ENCODE measurements at regions not wholly inside any gene's neighbourhood (a gene's known extent, or its start where the extent isn't known, plus 50 kb on each side); places are given as distances from the start of the nearest gene placed in this dataset.

DNA sequence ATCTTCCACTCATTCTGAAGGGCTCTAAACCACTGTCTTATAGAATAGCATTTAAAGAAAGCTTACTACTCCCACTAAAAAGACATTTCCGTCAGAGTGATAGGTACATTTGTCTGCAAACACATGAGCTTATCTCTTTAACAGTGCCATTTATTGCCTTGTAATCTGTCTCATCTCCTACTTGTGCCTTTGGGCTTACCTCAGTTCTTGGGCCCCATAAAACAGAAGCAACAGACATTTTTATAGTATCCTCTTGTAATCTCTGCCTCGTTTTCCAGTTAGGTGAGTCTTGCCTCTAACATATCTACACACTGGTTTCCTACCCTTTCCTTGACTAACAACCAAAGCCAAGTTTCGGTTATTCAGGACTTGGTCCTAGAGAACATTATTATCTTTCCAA is 681.4 kb upstream of the KIF2B start:
- ATAC-seq (no peak), DNase-seq (ENCODE audit: low read depth, low spot score) (no peak)
- Histone ChIP-seq H3K27me3 (ENCODE audit: control insufficient read depth, insufficient read depth, low read length) (no peaks in the 10 kb centered on the region), H3K4me3 (ENCODE audit: low read depth in 2 of 2, low read length in 2 of 2) (no peak overlapping the region), H3K9me3 (ENCODE audit: control insufficient read depth, insufficient read depth, low read depth, low read length) (peaks cover 2% of the 10 kb centered on the region), H3K27ac (ENCODE audit: low read length) (no peak overlapping the region), H3K4me1 (ENCODE audit: control insufficient read depth, insufficient read depth, low read length) (no peaks in the 10 kb centered on the region), H3K36me3 (ENCODE audit: control insufficient read depth, insufficient read depth, low read length) (no peaks in the 10 kb centered on the region)
- in situ Hi-C loops (cut with HindIII; ENCODE audit: low pct_unique_long_range_greater_than_20kb, low sequenced_read_pairs): no loop called here
- CTCF ChIA-PET: no interaction called here
- no TSS peak for BruUV-seq (replicated peaks)
- TF ChIP-seq, protein P1, sequence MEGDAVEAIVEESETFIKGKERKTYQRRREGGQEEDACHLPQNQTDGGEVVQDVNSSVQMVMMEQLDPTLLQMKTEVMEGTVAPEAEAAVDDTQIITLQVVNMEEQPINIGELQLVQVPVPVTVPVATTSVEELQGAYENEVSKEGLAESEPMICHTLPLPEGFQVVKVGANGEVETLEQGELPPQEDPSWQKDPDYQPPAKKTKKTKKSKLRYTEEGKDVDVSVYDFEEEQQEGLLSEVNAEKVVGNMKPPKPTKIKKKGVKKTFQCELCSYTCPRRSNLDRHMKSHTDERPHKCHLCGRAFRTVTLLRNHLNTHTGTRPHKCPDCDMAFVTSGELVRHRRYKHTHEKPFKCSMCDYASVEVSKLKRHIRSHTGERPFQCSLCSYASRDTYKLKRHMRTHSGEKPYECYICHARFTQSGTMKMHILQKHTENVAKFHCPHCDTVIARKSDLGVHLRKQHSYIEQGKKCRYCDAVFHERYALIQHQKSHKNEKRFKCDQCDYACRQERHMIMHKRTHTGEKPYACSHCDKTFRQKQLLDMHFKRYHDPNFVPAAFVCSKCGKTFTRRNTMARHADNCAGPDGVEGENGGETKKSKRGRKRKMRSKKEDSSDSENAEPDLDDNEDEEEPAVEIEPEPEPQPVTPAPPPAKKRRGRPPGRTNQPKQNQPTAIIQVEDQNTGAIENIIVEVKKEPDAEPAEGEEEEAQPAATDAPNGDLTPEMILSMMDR (IDR thresholded peaks at IDR 0.05): no peak
- TF ChIP-seq TCF7L2 (IDR thresholded peaks at IDR 0.05; ENCODE audit: low read depth, low read length): no peak
- TF ChIP-seq, protein P2, sequence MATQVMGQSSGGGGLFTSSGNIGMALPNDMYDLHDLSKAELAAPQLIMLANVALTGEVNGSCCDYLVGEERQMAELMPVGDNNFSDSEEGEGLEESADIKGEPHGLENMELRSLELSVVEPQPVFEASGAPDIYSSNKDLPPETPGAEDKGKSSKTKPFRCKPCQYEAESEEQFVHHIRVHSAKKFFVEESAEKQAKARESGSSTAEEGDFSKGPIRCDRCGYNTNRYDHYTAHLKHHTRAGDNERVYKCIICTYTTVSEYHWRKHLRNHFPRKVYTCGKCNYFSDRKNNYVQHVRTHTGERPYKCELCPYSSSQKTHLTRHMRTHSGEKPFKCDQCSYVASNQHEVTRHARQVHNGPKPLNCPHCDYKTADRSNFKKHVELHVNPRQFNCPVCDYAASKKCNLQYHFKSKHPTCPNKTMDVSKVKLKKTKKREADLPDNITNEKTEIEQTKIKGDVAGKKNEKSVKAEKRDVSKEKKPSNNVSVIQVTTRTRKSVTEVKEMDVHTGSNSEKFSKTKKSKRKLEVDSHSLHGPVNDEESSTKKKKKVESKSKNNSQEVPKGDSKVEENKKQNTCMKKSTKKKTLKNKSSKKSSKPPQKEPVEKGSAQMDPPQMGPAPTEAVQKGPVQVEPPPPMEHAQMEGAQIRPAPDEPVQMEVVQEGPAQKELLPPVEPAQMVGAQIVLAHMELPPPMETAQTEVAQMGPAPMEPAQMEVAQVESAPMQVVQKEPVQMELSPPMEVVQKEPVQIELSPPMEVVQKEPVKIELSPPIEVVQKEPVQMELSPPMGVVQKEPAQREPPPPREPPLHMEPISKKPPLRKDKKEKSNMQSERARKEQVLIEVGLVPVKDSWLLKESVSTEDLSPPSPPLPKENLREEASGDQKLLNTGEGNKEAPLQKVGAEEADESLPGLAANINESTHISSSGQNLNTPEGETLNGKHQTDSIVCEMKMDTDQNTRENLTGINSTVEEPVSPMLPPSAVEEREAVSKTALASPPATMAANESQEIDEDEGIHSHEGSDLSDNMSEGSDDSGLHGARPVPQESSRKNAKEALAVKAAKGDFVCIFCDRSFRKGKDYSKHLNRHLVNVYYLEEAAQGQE (IDR thresholded peaks at IDR 0.05; ENCODE audit: insufficient read depth in 1 of 2, low read depth in 2 of 2, low read length in 1 of 2): no peak
- TF ChIP-seq SIN3A (IDR thresholded peaks at IDR 0.05; ENCODE audit: borderline replicate concordance, insufficient read depth, low read depth, low read length): no peak
- no peak for TF ChIP-seq POLR2AphosphoS5 (IDR thresholded peaks at IDR 0.05; ENCODE audit: low read depth, low read length)
- POLR2A ChIA-PET: no interaction called here
- intact Hi-C loops (cut with micrococcal nuclease; ENCODE audit: unreplicated experiment): loop anchor here (10.0 kb wide), 1 partner anchor 56 kb away; no protein-coding TSS in a partner anchor

DNA sequence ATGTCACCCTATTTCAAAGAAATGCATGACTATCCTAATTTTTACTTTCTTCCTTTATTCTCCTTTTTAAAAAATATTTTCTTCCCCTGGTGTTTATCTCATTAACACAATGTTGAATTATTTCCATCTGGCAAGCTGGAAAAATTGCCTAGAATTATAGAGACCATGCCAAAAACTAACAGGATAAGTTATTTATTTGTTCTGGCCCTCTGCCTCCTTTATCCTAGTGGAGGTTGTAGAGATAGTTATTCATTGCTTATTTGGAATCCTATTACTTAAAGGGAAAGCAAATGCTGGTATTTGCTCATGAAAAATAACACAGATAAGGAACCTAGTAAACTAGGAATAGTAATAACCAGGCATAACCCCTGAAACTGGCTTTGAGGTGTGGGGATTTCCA is 684.9 kb upstream of the KIF2B start:
- no peak overlapping the region for H3K27ac ChIP-seq (ENCODE audit: low read length)
- ChIA-PET CTCF (no interaction called here), POLR2A (no interaction called here)
- no peaks in the 10 kb centered on the region for H3K27me3 ChIP-seq (ENCODE audit: control insufficient read depth, insufficient read depth, low read length)
- H3K36me3 ChIP-seq (ENCODE audit: control insufficient read depth, insufficient read depth, low read length): no peaks in the 10 kb centered on the region
- no peaks in the 10 kb centered on the region for H3K9me3 ChIP-seq (ENCODE audit: control insufficient read depth, insufficient read depth, low read depth, low read length)
- intact Hi-C loops (cut with micrococcal nuclease; ENCODE audit: unreplicated experiment) (no loop called here), in situ Hi-C loops (cut with HindIII; ENCODE audit: low pct_unique_long_range_greater_than_20kb, low sequenced_read_pairs) (no loop called here)
- no peak for TF ChIP-seq SIN3A (IDR thresholded peaks at IDR 0.05; ENCODE audit: borderline replicate concordance, insufficient read depth, low read depth, low read length)
- TF ChIP-seq, protein P2 (IDR thresholded peaks at IDR 0.05; ENCODE audit: insufficient read depth in 1 of 2, low read depth in 2 of 2, low read length in 1 of 2): no peak
- peak; percentile 79 for TF ChIP-seq TCF7L2 (IDR thresholded peaks at IDR 0.05; ENCODE audit: low read depth, low read length)
- TF ChIP-seq, protein P1 (IDR thresholded peaks at IDR 0.05): no peak
- no peak for TF ChIP-seq POLR2AphosphoS5 (IDR thresholded peaks at IDR 0.05; ENCODE audit: low read depth, low read length)
- no peaks in the 10 kb centered on the region for H3K4me1 ChIP-seq (ENCODE audit: control insufficient read depth, insufficient read depth, low read length)
- DNase-seq (ENCODE audit: low read depth, low spot score): no peak
- no peak overlapping the region for H3K4me3 ChIP-seq (ENCODE audit: low read depth in 2 of 2, low read length in 2 of 2)
- ATAC-seq: no peak
- no TSS peak for BruUV-seq (replicated peaks)

Measured in Panc1 (cell line).